ELF-1 (cell line): ENCODE measurements at regions not wholly inside any gene's neighbourhood (a gene's known extent, or its start where the extent isn't known, plus 50 kb on each side); places are given as distances from the start of the nearest gene placed in this dataset.
"Not testable (repeated sequence)": the region's sequence is repeated elsewhere in the genome, so short reads cannot be mapped to it uniquely, and the experiment has no call there.

ENCODE experiments used
- DNase-seq: peaks from one replicate; pipeline ENCODE4 v3.0.0-alpha.2; 2016; ENCODE audit warnings: low read depth, low spot score

DNA sequence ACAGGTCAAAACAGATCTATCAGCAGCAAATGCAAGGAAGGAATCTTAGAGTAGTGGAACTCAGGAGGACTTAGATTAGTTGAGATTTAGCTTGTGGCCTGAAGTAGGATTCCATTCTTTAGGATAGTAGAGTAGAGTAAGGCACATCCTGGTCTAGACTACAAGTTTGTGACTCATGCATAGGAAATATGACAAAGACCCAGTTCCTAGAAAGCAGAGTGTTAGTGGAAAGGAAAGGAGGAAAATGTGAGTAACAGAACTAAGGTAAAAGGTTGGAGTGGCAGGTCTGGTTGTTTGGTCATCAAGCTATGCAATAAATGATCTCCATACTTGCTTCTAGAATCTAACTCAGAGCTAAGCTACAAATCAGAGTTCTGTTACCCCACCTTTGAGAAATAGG, 595.0 kb downstream of the ACTRT1 start:
- DNase-seq: no peak

DNA sequence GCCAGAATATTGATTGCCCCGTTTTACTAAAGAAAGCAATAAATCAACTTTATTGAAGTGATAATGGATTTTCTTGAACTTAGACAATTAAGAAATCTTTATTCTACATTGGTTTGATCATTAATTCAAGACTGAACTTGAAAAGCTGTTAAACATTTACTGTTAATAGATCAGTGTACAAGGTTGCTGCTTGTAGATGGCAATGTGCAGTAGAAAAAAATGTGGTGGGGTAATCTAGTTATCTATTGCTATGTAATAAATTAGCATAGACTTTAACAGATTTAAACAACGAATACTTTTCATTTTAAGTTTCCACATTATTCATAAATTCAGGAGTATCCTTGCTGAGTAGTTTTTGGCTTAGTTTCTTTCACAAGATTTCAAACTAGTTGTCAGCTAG, 612.5 kb downstream of the ACTRT1 start:
- DNase-seq: no peak

DNA sequence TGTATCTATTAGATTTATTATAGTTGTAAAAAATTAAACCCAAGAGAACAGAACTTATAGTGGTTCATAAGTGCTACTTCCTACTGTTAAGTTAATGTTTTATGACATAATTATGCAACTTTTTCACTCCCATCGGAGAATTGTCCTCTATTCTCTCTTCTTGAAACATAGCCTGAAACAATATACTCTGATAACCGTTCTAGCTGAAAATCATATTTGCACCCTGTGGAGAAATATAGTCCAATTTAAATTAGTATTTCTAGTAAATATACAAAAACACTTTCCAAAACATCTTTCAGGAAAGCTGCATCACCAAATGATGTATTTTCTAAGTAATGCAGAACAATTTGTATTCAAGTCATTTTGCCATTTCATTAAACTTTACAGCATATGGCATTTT, 586.4 kb downstream of the PRR32 start:
- DNase-seq: no peak

DNA sequence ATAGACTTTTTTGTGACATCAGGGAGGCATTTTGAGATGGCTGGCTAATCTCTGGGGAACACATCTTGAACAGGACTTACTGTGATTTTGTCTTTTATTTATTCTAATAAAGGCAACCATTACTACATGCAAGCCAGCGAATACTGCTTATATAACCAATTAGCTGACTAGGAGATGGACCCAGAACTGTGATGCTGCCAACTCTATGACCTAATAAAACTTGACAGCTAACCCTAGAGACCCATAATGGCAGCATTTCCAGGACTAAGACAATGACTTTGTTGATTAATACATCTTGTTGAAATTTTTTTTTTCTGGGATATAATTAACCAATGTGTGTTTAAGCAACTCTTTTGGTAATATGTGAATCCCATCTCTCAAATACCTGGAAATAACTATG, 584.6 kb downstream of the PRR32 start:
- DNase-seq: no peak

DNA sequence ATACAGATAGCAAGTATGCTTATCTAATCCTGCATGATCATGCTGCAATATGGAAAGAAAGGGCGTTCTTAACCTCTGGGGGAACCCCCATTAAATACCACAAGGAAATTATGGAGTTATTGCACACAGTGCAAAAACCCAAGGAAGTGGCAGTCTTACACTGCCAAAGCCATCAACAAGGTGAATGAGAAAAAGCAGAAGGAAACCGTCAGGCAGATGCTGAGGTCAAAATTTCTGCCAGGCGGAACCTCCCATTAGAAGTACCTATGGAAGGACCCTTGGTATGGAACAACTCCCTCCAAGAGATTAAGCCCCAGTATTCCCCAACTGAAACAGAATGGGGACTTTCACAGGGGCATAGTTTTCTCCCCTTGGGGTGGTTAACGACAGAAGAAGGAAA, 580.7 kb downstream of the PRR32 start:
- DNase-seq: not testable (repeated sequence)

DNA sequence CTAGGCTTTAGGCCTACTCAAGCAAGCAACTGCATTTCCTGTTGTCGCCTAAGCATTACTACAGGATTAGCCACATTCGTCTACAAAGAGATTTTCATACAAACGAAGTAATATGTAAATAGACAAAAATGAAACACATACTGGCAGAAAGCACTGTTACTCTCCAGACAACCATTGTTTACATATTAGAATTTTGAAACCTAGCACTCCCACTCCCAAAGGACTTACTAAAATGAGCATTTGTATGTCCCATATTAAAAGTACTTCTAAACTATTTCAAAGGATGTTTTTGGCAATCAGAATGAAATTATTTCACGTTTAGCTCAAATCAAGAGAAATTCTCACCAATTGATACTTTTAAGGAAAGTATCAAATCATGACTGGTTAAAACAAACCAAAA, 570.8 kb downstream of the PRR32 start:
- no peak for DNase-seq

DNA sequence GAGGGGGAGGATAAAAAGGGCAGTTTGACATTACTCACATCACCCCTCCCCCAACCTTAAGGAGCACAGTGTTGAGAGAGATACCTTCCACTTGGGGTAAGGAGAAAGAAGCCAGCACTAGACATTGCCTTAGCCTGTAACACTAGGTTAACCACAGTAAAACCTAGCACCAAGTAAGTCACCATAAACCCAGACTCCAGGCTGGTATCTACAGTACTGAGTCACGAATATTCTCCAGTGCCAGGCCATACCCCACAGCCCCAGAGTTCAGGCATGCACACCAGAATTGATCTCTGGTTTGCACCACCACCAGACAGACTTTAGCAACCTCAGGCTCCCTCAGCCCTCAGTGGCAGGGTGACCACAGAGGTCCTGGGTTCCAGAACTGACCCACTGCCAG, 570.4 kb downstream of the PRR32 start:
- DNase-seq: no peak
